ENCODE measurements at regions not wholly inside any gene's neighbourhood (a gene's known extent, or its start where the extent isn't known, plus 50 kb on each side); places are given as distances from the start of the nearest gene placed in this dataset.

- ATAC-seq = no peak
- DNase-seq (ENCODE audit: low spot score) = no peak
- TF ChIP-seq POLR2AphosphoS5 (IDR thresholded peaks at IDR 0.05; ENCODE audit: low read depth) (no peak), EZH2phosphoT487 (IDR thresholded peaks at IDR 0.05; ENCODE audit: unreplicated experiment) (no peak), ETS1 (IDR thresholded peaks at IDR 0.05) (no peak), ZNF114 (CRISPR knock-in tag; IDR thresholded peaks at IDR 0.05) (no peak), NANOG (IDR thresholded peaks at IDR 0.05; ENCODE audit: borderline replicate concordance) (no peak), ZNF331 (CRISPR knock-in tag; IDR thresholded peaks at IDR 0.05; ENCODE audit: low read depth) (no peak), REST (IDR thresholded peaks at IDR 0.05; ENCODE audit: unreplicated experiment) (no peak), CTCF (conservative IDR thresholded peaks at IDR 0.05; ENCODE audit: low read depth in 2 of 2) (no peak), JUNB (IDR thresholded peaks at IDR 0.05; ENCODE audit: unreplicated experiment) (no peak), ZNF462 (CRISPR knock-in tag; IDR thresholded peaks at IDR 0.05) (no peak), EZH2 (IDR thresholded peaks at IDR 0.05; ENCODE audit: low read depth, unreplicated experiment) (no peak), CREB1 (CRISPR knock-in tag; IDR thresholded peaks at IDR 0.05; ENCODE audit: low read depth) (no peak), STAT1 (IDR thresholded peaks at IDR 0.05; ENCODE audit: unreplicated experiment) (no peak)
- H3K4me1 ChIP-seq (ENCODE audit: insufficient read depth) = no peaks in the 10 kb centered on the region
- H3K27ac ChIP-seq (ENCODE audit: low read depth) = no peak overlapping the region
- Mint-ChIP-seq H3K4me3 (no peak overlapping the region), H3K36me3 (ENCODE audit: low read depth) (no peaks in the 10 kb centered on the region), H3K4me1 (no peaks in the 10 kb centered on the region), H3K9me3 (no peaks in the 10 kb centered on the region), H3K27ac (no peak overlapping the region), H3K27me3 (ENCODE audit: insufficient read depth, low read depth, poor library complexity) (no peaks in the 10 kb centered on the region)
- no peaks in the 10 kb centered on the region for H3K79me2 ChIP-seq (replicated peaks; ENCODE audit: insufficient read depth)
- no peak overlapping the region for H3K4me2 ChIP-seq
- H3K9me2 ChIP-seq (ENCODE audit: insufficient read depth) = no peaks in the 10 kb centered on the region
- no peaks in the 10 kb centered on the region for H3K36me3 ChIP-seq (ENCODE audit: insufficient read depth)
- H3K27me3 ChIP-seq (ENCODE audit: insufficient read depth) = no peaks in the 10 kb centered on the region
- no peaks in the 10 kb centered on the region for H4K20me1 ChIP-seq (replicated peaks; ENCODE audit: insufficient read depth)
- H2AFZ ChIP-seq = 0 out of 2 replicates have a peak overlapping the region, but pooled peaks have one; percentile 28
- no peaks in the 10 kb centered on the region for H3F3A ChIP-seq (replicated peaks; ENCODE audit: low read depth)
- H3K4me3 ChIP-seq = no peak overlapping the region
Observed at GRCh38 chr3:72515281-72515680, 333.0 kb downstream of the SHQ1 start.
